NCI-H1417 (cell line): ENCODE measurements at regions not wholly inside any gene's neighbourhood (a gene's known extent, or its start where the extent isn't known, plus 50 kb on each side); places are given as distances from the start of the nearest gene placed in this dataset.

Experiments
- DNase-seq, 3 experiments: peaks; one replicate each; lab custom pipeline; 2025; lab: John Stamatoyannopoulos, UW

DNA sequence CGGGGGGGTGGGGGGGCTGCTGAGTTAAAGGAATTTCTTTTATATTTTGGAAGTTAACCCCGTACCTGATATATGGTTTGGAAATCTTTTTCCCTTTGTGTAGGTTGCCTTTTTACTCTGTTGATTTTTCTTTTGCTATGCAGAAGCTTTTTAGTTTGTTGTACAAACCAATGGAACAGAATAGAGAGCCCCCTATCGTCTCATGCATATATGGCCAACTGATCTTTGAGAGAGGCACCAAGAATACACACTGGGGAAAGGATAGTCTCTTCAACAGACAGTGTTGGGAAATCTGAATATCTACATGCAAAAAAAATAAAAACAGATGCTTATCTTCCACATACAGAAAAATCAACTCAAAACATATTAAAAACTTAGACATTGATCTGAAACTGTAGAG is 647.8 kb upstream of the KLHL29 start:
- peak in 1 of 3 experiments; percentile 12 for DNase-seq

DNA sequence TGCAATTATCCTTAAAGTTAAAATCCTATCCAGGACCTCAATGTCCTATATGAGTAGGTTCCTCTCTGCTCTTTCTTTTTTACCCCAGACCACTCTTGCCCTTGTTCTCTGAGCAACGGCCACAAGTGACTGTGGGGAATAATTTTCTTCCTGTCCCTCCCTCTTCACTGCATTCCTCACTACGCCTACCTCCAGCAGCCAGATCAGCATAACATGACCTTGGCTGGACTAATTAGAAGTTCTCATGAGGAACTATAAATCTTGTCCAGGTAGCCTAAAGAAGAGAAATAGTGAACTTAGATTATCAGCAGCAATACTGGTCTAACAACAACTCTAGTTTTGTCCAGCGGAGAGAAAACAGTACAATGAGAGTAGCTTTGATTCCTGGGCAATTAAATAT is 643.8 kb upstream of the KLHL29 start:
- no peak for DNase-seq

DNA sequence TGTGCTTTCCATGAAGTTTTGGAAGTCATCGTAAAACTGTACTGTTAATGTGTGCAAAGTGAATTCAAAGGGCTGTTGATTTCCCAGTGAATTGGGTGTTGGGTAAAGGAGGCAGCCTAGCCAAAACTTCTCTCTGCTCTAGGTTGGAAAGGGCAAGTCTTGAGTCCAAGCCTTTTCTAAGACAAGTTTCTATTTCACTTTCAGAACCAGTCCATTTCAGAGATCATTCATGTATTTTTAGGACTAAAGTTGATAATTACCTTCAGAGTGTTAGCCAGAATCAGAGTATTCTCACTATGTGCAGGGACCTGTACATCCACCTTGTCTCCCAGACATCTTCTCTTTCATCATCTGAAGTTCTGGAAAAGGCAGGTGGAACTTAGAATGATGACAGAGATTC is 636.1 kb upstream of the KLHL29 start:
- DNase-seq, result no peak

DNA sequence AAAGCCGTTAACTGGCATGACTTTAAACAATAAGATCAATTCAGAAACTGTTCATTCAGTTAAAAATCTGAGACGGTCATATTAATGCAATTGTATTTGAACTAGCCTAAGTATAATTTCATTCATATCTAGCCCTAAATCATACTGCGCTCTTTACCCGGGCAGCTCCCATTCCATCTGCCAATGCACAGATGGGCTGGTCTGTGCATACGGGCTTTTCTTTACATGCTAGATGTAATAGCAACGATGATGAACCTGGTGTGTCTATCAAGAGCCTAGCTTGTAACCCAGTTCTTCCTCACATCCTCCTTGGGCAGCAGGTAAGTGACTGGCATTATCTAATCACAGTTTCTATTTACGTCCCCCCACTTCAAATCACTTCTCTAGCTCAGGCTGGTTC is 631.5 kb upstream of the KLHL29 start:
- DNase-seq, result no peak

DNA sequence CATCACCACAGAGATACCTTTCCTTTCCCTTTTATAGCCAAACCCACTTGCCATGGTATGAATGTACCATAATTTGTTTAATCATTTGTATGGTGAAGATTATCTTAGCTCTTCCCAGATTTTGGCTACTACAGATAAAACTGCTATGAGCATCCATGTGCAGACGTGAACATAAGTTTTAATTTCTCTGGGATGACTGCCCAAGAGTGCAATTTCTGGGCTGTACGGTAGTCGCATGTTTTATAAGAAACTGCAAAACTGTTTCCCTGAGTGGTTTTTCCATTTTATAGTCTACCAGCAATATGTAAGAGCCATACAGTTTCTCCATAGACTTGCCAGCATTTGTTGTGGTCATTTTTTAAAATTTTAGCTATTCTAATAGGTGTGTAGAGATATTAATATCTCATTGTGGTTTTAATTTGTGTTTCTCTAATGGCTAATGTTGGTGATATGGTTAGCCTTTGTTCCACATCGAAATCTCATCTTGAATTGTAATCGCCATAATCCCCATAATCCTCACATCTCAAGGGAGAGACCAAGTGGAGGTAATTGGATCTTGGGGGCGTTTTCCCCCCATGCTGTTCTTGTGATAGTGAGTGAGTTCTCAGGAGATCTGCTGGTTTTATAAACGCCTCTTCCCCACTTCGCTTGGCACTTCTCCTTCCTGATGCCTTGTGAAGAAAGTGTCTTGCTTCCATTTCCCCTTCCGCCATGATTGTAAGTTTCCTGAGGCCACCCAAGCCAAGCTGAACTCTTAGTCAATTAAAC is 628.5 kb upstream of the KLHL29 start:
- no peak for DNase-seq

DNA sequence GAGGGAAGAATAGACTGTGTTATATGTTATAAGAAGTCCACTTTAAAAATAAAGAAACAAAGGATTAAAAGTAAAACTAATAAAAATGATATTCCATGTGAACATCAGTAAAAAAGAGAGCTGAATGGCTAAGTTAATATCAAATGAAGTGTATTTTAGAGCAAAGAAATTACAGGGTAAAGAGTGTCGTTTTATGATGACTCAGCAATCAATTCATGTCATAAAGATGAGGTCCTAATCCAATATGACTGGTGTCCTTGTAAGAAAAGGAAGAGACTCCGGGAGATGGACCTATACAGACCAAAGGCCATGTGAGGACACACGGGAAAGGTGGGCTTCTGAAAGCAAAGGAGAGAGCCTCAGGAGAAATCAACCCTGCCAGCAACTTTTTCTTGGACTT is 615.5 kb upstream of the KLHL29 start:
- DNase-seq, result no peak

DNA sequence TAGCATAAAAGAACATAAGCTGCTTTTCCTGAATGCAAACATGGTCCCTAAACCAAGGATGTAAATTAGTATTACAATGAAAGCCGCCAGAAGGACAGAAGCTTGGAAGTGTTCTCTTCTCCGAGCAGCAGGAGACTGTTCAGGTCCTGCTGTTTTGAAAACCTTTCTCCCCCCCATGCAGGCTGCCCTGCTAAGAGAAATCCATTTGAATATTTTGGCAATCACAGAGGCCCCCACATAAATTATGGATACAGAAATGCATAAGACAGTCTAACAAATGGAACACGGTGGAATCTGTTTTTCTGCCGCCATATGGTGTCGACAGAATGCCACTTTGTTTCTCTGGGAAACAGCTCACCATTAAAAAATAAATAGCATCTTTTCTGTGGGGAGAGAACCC is 600.4 kb upstream of the KLHL29 start:
- DNase-seq, result no peak

DNA sequence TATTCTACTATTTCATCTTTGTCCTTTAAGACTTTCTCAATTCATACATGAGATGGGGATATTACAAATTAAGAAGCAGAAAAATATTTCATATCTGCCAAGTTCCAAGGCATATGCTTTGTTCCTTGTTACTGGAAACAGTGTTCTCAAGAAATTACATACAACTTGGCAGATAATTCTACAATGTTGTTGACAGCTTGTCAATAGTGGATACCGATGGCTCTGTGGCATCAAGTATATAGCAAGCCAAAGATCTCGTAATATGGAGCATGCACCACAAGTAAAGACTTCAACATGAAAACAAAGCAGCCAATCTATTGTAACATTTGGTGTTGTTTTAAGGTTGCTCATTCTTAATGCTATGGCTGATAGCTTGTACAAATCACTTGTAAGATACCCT is 598.2 kb upstream of the KLHL29 start:
- DNase-seq, result no peak

DNA sequence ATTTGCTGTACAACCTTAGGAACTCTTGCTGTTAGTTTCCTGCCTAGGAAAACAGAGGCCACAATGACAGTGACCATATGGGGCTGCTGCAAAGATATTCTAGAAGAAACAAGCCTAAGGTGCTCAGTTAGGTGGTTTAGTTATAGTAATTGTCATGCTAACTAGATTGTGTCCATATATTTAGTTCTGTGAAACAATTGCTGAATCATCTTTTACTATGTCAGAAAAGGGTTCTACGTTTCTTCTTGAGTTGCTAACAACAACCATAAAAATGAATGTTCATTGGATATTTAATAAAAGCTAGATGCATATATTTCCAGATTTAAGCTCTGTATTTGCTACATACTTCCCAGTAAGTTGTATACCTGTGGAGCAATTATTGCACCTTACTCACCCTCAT is 597.2 kb upstream of the KLHL29 start:
- no peak for DNase-seq

DNA sequence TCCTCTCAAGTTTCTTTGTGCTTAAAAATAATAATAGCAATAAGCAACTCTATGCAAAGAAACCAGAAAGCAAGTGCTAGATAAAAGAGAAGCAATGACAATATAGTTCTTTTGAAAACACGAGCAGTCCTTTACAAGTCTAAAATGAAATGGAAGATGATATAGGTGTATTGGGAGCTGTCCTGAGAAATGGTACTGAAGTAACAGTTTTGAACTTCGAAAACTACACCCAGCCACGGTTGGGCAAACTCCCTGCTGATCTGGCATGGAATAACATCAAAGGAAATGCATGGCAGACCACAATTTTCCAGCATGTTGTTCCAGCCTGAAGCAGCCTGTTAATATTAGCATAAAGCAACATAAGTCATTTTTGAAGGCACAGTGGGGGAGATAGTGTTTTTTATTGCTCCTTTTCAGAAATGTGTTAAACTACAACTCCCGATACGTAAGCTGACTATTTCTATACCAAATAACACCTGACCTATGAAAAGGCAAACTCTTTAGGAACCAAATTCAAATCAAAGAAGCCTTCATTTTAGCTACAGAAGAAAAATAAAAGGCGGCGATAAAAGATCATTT is 596.1 kb upstream of the KLHL29 start:
- no peak for DNase-seq

DNA sequence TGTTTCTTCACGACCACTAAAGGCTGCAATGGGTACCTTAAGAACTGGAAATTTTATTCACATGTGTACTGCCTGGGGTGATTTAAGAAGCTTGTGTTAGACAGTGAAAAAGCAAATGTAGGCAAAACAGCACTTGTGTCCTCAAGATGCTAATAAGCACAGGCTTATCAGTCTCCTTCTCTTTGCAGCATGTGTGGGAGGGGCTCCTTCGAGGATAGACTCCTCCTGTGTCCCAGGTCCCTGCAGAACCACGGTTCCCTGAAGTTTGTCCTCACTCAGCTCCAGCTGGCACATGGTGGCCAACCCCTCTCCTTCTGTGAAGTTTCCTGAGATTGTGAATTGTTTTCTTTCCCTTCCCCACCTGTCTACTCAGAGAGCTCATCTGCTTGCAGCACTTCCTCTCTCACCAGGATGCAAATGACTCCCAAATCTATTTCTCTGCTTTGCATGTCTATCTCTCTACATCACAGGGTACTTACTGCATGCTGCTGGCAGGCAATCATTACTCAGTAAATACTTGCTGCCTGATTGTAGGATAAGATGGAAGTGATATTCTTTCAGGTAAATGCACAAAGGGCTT is 589.6 kb upstream of the KLHL29 start:
- no peak for DNase-seq

DNA sequence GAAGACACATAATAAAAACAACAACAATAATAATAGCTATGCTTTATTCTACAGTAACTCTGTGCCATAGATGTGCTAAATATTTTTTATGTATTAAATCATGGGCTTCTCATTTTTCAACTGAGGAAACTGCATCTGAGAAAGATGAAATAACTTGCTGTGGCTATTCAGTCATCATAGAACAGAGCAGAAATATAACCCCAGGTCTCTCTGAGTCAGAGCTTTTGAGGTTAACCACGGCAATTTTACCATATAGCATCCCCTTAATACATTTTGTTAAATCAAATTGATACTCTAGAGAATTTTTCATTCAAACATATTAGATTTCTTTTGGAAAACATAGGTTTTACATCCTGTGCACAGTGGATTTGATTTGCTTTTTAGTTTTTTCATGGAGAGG is 586.6 kb upstream of the KLHL29 start:
- DNase-seq, result no peak

DNA sequence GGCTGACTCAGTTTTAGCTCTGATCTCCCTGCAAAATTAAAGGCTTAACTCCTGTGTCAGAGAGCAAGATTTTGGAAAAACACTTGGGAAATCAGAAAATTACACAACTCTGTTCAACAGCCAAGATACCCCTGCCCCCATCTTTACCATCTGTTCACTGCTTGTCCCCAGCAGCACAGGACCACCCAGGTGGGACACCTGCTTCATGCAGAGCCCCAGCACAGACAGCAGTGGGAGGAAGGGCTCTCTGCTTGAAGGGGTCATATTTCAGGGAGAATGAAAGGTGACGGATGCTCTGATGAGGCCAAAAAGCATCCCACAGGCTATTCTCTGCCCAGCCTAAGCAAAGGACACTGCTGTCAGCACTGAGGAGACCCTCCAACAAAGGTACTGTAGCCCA is 584.6 kb upstream of the KLHL29 start:
- no peak for DNase-seq

DNA sequence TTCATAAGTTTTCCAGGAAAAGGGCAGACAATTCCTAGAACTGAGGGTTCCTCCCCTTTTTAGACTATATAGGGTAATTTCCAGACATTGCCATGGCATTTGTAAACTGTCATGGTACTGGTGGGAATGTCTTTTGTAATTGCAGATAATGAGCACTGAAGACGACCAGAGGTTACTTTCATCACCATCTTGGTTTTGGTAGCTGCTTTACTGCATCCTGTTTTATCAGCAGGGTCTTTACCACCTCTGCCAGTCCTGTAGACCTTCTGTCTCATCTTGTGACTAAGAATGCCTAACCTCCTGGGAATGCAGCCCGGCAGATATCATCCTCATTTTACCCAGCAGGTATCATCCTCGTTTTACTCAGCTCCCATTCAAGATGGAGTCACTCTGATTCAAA is 583.9 kb upstream of the KLHL29 start:
- no peak for DNase-seq

DNA sequence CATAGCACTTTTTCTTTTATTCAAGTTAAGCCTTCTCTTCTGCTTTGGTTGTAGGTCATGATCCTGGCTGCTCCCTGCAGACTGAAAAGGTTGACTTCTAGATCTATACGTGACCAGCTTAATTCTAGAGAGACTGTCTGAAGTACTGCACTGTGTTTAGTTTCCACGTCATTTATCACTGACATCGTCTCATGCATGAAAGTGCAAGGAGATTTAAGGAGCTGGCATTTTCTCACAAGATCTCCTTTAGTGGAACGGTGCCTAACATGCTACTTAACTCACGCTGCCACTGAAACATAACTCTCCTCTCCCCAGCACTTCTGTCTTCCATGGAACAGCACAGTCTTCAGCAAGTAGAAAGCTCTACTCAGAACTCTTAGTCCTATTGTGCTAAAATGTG is 583.0 kb upstream of the KLHL29 start:
- DNase-seq, result no peak

DNA sequence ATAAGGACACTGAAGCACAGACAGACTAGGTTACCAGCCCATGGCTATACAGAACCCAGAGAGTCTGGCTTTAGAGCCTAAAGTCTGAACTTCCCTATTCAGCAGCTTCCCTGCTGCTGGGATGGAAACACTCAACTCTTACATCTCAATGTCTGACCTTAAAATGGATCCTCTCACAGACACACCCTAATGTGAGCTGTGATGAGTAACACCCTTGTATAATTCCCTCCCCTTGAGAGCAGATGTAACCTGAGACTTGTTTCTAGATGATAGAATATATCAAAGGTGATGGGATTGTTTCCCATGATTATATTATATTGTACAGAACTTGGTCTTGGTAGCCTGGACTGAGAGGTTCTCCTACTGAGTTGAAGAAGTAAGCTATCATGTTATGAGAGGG is 577.1 kb upstream of the KLHL29 start:
- DNase-seq, result no peak

DNA sequence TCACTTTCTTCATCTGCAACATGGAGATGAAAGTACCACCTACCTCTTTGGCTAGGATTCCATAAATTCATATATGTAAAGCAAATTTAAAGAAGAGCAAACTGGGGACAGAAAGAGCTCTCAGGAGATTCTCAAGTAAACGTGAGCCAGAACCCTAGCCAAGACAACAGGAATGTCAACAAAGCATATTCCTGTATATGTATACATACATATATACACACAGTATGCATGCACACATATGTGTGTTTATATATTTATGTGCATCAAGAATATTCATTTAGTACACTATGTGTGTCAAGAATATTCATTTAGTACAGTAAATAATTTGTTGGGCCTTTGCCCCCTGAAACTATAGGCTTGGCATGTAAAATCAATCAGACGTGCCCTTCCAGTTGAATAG is 574.4 kb upstream of the KLHL29 start:
- no peak for DNase-seq

DNA sequence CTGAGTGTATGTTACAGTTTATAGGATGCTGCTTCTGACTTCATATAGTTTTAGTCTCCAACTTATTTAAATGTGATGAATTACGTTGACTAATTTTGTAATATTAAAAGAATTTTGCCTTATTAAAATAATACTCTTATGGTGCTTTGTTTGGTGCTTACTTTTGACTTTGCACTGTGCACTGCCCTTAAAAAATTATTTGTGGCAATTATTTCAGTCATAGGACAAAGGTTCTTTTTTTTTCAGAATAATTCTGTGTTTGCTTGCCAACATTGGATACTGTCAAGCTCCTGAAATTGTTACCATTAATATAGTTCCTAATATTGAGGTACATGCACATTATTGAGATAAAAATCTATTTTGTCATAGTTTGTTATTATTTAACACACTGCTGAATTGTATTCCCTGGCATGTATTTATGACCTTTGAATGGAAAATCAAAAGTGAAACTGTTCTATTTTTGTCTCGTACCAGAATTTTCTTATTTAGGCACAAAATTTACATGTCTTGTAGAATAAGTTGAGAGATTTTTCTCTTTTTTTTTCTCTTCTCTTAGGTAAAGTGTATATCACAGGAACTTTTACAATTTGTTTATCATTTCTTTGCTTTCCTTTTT is 572.8 kb upstream of the KLHL29 start:
- DNase-seq, result no peak

DNA sequence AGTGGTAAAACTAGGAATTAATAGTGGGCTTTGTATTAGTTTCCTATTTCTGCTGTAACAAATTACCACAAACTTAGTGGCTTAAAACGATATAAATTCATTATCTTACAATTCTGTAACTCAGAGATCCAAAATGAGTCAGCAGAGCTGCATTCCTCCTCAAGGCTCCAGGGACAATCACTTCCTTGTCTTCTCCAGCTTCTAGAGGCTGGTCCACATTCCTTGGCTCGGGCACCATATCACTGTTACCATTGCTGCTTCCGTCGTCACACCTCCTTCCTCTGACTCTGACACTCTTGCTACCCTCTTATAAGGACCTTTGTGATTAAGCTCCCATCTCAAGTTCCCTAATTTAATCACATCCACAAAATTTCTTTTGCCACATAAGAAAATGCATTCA is 567.8 kb upstream of the KLHL29 start:
- DNase-seq, result no peak

DNA sequence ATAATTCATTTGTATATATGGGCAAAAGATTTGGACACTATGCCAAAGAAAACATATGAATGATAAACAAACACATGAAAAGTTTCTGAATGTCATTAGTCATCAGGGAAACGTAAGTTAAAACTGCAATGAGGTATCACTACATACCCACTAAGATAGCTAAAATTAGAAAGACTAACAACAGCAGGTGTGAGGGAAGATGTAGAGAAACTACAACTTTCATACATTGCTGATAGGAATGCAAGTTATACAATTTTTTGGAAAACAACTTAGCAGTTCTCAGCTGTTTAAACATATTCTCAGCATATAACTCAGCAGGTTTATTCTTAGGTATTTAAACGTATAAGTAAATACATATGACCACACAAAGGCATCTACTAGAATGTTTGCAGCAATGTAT is 563.5 kb upstream of the KLHL29 start:
- DNase-seq, result no peak

DNA sequence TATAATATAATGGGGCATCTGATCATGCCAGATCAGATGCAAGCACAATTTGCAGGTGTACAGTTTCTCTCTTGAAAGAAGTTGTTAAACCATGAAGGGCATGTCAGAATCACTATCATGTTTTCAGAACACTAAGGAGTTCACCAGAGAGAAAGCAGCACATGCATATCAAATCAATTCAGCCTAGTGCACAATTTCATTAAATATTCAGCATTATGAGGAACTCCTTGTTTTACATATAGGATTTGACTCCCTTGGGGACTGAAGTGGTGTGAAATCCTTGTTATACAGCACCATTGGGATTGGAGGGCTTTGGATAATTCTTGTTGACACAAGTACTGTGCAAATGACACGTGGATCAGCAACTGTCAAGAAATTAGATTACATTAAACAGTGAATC is 562.1 kb upstream of the KLHL29 start:
- DNase-seq, result peak in 1 of 3 experiments; percentile 17

DNA sequence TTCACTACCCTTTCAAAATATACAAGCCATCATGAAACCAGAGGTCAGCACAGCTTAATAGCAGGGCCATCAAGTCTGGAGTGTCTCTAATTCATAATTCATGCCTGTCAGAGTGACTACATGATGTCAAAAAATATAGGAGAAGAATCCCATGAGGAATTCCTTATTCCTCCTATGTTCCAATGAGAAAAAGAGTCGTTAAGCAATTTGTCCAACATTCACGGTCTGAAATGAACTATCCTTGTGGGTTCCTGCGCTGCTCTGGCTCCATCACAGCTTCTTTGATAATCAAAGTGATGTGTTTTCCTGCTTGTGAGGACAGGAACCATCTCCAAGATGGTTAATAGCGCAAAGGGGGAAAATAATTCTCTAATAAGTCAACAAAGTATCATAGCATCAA is 560.4 kb upstream of the KLHL29 start:
- DNase-seq, result no peak

DNA sequence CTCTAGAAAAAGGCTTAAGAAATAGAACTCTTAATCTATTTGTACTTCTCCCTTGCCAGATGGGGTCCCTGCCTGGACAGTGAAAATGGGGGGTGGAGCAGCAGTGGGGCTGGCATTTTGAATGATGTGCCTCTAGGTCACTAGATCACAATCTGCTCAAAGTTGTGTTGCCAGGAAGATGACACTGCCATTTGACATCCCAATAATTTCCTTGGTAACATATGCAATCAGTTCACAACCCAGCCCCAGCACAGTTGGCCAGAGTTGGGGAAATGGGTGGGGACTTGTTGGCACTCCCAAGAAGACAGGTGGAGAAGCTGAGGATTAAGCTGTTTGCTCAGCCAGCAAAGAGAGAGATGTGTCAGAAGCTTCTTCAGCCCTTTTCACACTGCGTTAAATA is 558.3 kb upstream of the KLHL29 start:
- no peak for DNase-seq
